Astrocyte (in vitro differentiated cells and primary cell): ENCODE measurements at regions not wholly inside any gene's neighbourhood (a gene's known extent, or its start where the extent isn't known, plus 50 kb on each side); places are given as distances from the start of the nearest gene placed in this dataset.
"Not testable (repeated sequence)": the region's sequence is repeated elsewhere in the genome, so short reads cannot be mapped to it uniquely, and the experiment has no call there.

Experiments
- CTCF ChIP-seq: IDR thresholded peaks from 2 replicates; pipeline ENCODE4 v1.5.1; 2011; ENCODE audit warnings: low read depth, mild to moderate bottlenecking, inconsistent platforms, low read length, moderate library complexity; ENCODE audit not compliant: insufficient read depth
- EZH2 ChIP-seq: IDR thresholded peaks from 2 replicates; pipeline ENCODE4 v1.6.1; 2012; ENCODE audit warnings: mild to moderate bottlenecking, low read length, inconsistent platforms; ENCODE audit not compliant: insufficient read depth

- not testable (repeated sequence) for TF ChIP-seq CTCF, EZH2
Observed at GRCh38 chr11:89606845-89607244, 103.3 kb upstream of the TRIM77 start.
